Thoracic aorta (tissue), 2 donors: ENCODE measurements at regions not wholly inside any gene's neighbourhood (a gene's known extent, or its start where the extent isn't known, plus 50 kb on each side); places are given as distances from the start of the nearest gene placed in this dataset.

Source experiments
- ATAC-seq: fragments of 150-250 bp; one replicate; pipeline ENCODE4 v1.8.0; 2017; ENCODE audit warnings: low read depth; ENCODE audit not compliant: insufficient number of reproducible peaks, low FRiP score
- DNase-seq: peaks from one replicate; pipeline ENCODE4 v3.0.0-alpha.2; 2020; ENCODE audit warnings: low spot score
- H3K27ac ChIP-seq, 2 donors: fragments of 200-600 bp; sonication (generic); 1 replicate in 1 of 2; 2 replicates in 1 of 2; pipeline ENCODE4 v1.5.1; 2016; ENCODE audit warnings: mild to moderate bottlenecking in 2 of 2, moderate library complexity in 2 of 2
- H3K27me3 ChIP-seq: fragments of 200-600 bp; sonication (generic); replicated peaks from 2 replicates; pipeline ENCODE4 v1.6.0; 2016; ENCODE audit warnings: mild to moderate bottlenecking; ENCODE audit not compliant: insufficient read depth
- H3K36me3 ChIP-seq: fragments of 200-600 bp; sonication (generic); one replicate; pipeline ENCODE4 v1.5.1; 2016
- H3K4me1 ChIP-seq, 2 donors: fragments of 200-600 bp; sonication (generic); 1 replicate in 1 of 2; 2 replicates in 1 of 2; pipeline versions ENCODE4 v1.5.1 to v1.6.0; 2016; ENCODE audit warnings: low read depth in 2 of 2, mild to moderate bottlenecking in 1 of 2; ENCODE audit not compliant: control insufficient read depth in 1 of 2
- H3K4me3 ChIP-seq: fragments of 200-600 bp; sonication (generic); 2 replicates; pipeline ENCODE4 v1.5.1; 2016; ENCODE audit warnings: mild to moderate bottlenecking
- H3K9me3 ChIP-seq: fragments of 200-600 bp; sonication (generic); 2 replicates; pipeline ENCODE4 v1.5.1; 2016
- CTCF ChIP-seq: fragments of 200-600 bp; sonication (generic); IDR thresholded peaks from one replicate; pipeline ENCODE4 v1.5.1; 2019; ENCODE audit warnings: antibody characterized with exemption

GRCh38 chr9:78437296-78437695, 140.4 kb downstream of the PSAT1 start:
- no peaks in the 10 kb centered on the region for H3K36me3 ChIP-seq
- DNase-seq (no peak), ATAC-seq (no peak)
- TF ChIP-seq CTCF = no peak
- H3K27ac ChIP-seq = no peak overlapping the region
- H3K27me3 ChIP-seq = no peaks in the 10 kb centered on the region
- H3K4me3 ChIP-seq = no peak overlapping the region
- no peaks in the 10 kb centered on the region for H3K9me3 ChIP-seq
- peaks cover 0 to 10% of the 10 kb centered on the region in 2 donors for H3K4me1 ChIP-seq

DNA sequence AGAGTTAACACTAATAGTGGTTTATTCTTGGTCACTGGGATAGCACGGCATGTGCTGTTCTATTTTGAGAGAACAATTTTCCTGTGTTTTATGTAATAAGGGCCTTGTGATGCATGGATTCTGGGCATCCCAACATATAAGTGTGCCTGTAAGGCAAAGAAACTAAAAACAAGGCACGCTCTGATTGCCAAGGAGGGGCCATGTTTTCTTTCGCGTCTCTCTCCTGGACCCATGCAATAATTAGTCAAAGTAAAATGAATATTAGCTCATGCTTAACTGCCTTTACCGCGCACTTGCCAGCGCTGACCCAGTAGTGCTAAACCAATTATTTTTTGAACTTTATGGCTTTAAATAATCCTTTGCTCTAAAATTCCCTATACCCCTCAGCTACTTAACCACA, 140.9 kb downstream of the PSAT1 start:
- Histone ChIP-seq H3K27ac (no peak overlapping the region), H3K4me1 (peaks cover 0 to 10% of the 10 kb centered on the region in 2 donors), H3K4me3 (no peak overlapping the region), H3K36me3 (no peaks in the 10 kb centered on the region), H3K27me3 (no peaks in the 10 kb centered on the region), H3K9me3 (no peaks in the 10 kb centered on the region)
- no peak for TF ChIP-seq CTCF
- ATAC-seq (no peak), DNase-seq (no peak)

- Histone ChIP-seq H3K27ac (no peak overlapping the region), H3K36me3 (no peaks in the 10 kb centered on the region), H3K27me3 (no peaks in the 10 kb centered on the region), H3K9me3 (no peaks in the 10 kb centered on the region), H3K4me1 (peaks cover 0 to 10% of the 10 kb centered on the region in 2 donors), H3K4me3 (no peak overlapping the region)
- no peak for DNase-seq
- no peak for ATAC-seq
- no peak for TF ChIP-seq CTCF
Measured at GRCh38 chr9:78438211-78438610, 141.3 kb downstream of the PSAT1 start.

DNA sequence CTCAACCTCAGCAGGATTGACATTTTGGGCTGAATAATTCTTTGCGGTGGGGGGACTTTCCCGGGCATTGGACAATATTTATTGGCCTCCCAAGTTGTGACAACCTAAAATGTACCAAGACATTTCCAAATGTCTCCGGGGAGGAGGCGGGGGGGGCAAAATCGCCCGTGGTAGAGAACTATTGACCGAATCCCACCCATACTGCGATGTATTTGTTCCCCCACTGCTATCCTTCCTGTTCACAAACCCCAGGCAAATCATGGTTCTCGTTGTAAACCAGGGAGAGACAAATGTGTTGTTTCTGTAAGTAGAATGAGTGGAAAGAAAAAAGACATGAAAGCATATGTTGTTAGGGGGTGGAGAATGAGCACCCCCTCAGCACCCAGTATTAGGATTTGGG, 141.9 kb downstream of the PSAT1 start:
- peaks cover 0 to 10% of the 10 kb centered on the region in 2 donors for H3K4me1 ChIP-seq
- DNase-seq = no peak
- H3K27ac ChIP-seq = no peak overlapping the region
- no peaks in the 10 kb centered on the region for H3K36me3 ChIP-seq
- no peaks in the 10 kb centered on the region for H3K27me3 ChIP-seq
- no peak for ATAC-seq
- TF ChIP-seq CTCF = no peak
- H3K4me3 ChIP-seq = no peak overlapping the region
- H3K9me3 ChIP-seq = no peaks in the 10 kb centered on the region

DNA sequence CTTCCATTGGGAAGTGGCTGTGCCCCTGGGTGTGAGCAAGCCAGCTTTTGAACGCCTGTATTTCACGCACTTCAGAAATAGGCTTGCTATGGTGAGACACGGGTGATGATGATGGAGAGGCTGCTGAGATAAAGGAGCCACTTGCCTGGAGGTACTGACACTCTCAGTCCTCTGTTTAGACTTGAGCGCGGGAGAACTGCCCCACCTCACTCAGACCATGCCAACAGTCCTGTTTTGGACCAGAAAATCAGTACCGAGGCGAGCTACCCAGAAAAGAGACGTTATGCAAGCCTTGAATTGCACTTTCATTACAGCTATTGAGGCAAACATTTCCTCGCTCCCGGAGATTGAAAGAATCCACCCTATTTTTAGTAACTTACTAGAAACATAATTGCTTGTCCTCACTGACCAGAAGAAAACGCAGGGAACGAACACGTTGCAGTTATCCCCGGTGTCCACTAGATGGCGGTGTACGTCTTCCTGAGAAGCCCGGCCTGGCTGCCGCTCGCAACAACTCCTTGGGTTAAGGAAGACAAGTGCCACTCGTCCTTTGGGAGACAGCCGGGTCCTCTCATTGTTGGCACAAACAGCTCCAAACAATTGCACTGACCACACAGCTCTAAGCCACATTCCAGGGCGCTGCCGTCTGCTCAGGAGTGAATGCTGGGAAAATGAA, 142.4 kb downstream of the PSAT1 start:
- H3K36me3 ChIP-seq = no peaks in the 10 kb centered on the region
- H3K9me3 ChIP-seq = no peaks in the 10 kb centered on the region
- DNase-seq (peak; percentile 21), ATAC-seq (peak; percentile 70)
- H3K4me1 ChIP-seq = peaks cover 0 to 10% of the 10 kb centered on the region in 2 donors
- H3K27ac ChIP-seq = no peak overlapping the region
- TF ChIP-seq CTCF = peak; percentile 89
- no peaks in the 10 kb centered on the region for H3K27me3 ChIP-seq
- peak overlapping the region; percentile 58 for H3K4me3 ChIP-seq
